NCI-H2081 treated with DMSO at 0.1 percent for 48 hours (cell line): ENCODE measurements at regions not wholly inside any gene's neighbourhood (a gene's known extent, or its start where the extent isn't known, plus 50 kb on each side); places are given as distances from the start of the nearest gene placed in this dataset.
"Not testable (repeated sequence)": the region's sequence is repeated elsewhere in the genome, so short reads cannot be mapped to it uniquely, and the experiment has no call there.

Source experiments
- DNase-seq: peaks from one replicate; lab custom pipeline; 2025; lab: John Stamatoyannopoulos, UW

DNA sequence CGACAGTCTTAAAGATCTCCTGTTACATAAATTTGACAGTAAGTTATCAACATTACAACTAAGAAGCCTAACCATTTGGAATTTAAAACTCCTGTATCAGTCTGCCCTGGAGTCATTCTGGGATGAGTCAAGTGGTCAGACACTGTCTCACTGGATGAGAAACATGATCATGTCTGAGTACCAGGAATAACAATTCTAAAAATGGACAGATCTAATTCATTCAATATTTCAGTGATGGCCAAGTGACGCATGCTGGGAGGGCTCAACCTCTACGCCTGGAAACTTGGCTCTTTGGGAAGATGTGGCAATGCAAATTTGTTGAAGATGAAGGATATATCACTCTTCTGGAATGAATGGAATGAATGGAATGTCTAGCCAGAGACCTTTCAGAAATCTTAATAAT lies 1427.2 kb downstream of the STIM2 start:
- no peak for DNase-seq

- DNase-seq, result no peak
Observed at GRCh38 chr4:28296239-28296638, 1435.6 kb downstream of the STIM2 start.

GRCh38 chr4:28310926-28311325 lies 1450.3 kb downstream of the STIM2 start:
- no peak for DNase-seq

DNA sequence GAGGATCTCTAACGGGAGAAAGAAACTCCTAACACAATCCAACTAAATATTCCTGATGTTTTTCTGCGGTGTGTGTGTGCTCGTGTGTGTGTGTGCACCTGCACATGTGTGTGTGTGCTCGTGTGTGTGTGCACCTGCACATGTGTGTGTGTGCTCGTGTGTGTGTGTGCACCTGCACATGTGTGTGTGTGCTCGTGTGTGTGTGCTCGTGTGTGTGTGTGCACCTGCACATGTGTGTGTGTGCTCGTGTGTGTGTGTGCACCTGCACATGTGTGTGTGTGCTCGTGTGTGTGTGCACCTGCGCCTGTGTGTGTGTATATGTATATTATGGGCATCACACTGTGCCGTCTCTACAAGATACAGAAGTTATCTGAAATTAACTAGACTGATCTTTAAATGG lies 1451.9 kb downstream of the STIM2 start:
- not testable (repeated sequence) for DNase-seq

DNA sequence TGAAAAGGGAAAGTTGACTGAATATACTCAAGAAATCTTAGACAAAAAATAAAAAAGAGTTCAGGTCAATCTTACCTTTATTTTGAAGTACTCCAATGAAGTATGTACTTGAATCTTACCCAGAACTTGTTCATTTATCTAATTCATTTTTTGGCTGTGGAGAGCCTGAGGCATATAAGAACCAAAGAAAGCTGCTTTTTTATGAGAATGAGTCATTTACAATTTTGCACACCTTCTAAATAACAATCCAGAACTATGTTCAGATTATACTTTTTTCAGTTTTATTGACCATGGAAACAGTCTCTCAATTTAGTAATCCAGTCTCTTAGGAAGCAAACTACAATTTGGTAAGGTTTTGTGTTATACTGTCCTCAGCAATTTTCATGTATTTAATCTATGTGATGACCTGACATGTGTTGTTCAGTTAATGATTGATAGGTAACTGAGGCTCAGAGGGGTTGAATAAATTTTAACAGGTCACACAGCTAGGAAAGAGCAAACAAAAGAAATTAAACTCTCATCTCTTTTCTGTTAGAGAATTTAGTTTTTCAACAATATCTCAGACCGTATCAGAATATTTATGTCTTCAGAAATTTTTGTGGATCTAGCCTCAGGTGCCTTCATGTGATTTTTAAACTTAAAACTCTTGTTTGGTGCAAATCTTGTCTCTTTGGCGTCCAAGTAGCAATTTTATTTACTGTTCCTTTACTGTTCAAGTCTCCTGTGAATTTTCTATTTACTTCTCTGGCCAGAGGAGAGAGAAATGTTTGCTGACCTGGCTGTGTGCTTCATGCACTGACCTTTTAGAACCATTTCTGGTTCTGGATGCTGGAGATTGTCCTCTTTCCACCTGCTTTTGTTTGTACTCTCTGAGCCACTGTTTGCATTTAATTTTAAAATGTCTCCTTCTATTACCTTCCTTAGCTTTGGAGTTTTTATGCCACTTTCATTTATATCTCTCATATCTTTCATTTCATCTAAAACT lies 1453.4 kb downstream of the STIM2 start:
- DNase-seq, result no peak

DNA sequence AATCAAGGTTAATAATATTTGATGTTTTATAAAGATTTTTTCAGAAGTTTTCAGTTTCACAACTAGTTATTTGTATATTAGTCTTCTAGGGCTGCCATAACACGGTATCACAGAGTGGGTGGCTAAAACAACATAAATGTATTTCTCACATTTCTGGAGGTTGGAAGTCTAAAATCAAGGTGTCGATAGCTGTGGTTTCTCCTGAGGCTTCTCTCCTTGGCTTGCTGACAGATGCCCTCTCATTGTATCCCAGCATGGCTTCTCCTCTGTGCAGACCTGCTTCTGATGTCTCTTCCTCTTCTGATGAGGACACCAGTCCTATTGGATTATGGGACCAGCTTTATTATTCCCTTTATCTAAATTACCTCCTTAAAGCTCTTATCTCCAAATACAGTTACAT lies 1456.6 kb downstream of the STIM2 start:
- DNase-seq, result no peak

- DNase-seq, result no peak
Observed at GRCh38 chr4:28334249-28334648, 1473.6 kb downstream of the STIM2 start.

DNA sequence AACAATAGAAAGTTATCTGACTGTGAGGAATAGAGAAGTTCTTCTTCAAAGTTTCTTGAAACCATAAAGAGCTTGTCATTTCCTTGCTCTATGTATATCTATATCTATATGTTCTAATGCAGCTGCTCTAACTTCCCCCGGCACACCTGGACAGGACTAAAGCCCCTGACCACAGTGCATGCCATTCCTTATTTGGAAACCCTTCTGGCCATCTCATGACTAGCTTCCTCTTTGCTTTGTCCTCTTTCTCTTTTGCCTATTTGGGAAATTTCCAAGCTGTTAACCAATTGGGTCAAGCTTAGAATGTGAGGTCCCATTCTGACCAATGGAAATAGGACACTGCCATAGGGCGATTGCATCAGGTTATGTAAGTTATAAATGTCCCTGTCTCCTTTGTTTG lies 1481.1 kb downstream of the STIM2 start:
- DNase-seq, result no peak

DNA sequence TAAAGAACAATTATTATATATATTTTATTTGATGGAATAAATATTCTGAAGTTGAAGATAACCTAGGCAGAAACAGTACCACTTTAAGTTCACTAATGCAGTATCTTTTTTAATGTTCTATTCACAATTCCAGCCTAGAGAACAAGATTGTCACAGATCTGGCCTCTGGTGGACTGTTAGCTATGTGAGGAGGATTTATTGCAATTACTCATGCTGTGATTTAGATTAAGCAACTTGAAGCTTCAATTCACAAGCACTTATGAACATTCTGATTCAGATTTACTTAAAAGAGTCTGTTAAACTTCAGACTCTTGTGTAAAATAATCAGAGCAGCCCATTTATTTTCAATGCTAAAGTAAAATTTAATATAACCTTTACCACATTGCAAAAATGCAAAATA lies 1489.8 kb downstream of the STIM2 start:
- no peak for DNase-seq

- DNase-seq, result no peak
Observed at GRCh38 chr4:28351102-28351501, 1490.5 kb downstream of the STIM2 start.

DNA sequence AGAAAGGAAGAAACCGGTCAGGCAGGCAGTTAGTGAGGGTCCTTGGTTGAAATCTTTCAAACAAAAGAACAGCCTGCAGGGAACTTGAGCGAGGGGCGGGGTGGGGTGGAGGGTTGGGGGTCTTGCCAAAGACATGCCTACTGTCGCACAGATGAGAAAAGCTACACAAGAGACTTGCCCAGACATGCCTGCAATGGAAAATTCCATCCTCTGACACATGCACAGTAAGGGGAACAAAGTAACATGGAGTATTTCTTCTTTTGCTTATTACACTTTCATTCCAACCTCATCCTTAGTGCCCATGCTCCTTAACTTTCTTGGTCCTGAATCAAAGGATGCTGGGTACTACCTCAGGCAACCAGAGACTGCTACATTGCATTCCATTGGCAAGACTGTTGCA lies 1491.2 kb downstream of the STIM2 start:
- no peak for DNase-seq

- DNase-seq, result no peak
Observed at GRCh38 chr4:28354880-28355656, 1494.4 kb downstream of the STIM2 start.

DNA sequence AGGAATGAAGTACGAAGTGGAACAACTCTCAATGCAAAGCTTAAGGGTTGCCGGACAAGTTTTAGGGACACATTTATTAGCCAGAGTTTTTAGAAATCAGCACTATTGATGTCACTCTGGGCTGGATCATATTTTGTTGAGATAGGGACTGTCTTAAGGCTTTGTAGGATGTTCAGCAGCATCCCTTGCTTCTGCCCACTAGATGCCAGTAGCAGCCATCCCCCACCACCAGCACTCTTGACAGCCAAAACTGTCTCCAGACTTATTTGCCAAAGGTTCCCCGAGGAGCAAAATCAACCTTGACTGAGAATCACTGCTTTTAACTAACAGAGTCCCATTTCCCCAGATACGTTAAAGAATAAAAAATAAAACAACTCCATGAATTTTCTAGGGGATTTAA lies 1497.3 kb downstream of the STIM2 start:
- no peak for DNase-seq

- DNase-seq, result no peak
Observed at GRCh38 chr4:28358606-28359005, 1498.0 kb downstream of the STIM2 start.

DNA sequence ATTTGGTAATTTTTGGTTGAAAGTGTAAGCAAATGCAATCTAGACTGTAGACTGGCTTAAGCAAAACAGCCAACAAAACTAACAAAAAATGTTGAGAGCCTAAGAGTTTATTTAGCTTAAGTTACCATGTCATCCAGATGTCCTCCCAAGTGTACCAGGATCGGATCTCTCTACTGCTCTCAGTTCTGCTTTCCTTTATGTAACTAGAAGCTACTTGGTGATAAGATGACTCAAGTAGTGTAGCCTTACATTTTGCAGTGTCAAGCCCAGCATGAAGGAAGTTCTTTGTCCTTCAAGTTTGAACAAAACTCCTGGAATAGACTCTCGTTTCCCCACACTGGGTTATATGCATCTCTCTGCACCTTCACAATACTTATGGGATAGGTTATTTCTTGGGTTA lies 1500.0 kb downstream of the STIM2 start:
- no peak for DNase-seq

- DNase-seq, result no peak
Observed at GRCh38 chr4:28362169-28362568, 1501.5 kb downstream of the STIM2 start.

DNA sequence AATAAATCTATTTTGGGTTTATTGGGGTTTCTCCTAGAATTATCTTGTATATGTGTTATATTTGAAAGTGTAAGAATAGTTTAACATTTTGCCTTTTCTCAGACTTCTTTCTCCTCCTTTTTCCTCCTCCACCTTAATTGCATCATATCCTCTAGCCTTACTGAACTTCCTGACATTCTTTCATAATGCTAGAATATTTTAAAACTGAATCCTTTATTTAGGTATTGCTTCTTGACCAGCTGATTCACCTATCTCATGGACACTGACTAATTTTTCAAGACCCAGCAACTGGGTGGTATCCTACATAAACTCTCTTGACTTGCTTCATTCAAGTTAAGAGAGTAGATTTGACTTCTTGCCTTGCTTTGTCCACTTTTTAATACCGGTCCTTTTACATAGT lies 1508.9 kb downstream of the STIM2 start:
- DNase-seq, result no peak

- DNase-seq, result no peak
Observed at GRCh38 chr4:28373191-28373590, 1512.5 kb downstream of the STIM2 start.

- DNase-seq, result no peak
Observed at GRCh38 chr4:28373601-28374000, 1513.0 kb downstream of the STIM2 start.

DNA sequence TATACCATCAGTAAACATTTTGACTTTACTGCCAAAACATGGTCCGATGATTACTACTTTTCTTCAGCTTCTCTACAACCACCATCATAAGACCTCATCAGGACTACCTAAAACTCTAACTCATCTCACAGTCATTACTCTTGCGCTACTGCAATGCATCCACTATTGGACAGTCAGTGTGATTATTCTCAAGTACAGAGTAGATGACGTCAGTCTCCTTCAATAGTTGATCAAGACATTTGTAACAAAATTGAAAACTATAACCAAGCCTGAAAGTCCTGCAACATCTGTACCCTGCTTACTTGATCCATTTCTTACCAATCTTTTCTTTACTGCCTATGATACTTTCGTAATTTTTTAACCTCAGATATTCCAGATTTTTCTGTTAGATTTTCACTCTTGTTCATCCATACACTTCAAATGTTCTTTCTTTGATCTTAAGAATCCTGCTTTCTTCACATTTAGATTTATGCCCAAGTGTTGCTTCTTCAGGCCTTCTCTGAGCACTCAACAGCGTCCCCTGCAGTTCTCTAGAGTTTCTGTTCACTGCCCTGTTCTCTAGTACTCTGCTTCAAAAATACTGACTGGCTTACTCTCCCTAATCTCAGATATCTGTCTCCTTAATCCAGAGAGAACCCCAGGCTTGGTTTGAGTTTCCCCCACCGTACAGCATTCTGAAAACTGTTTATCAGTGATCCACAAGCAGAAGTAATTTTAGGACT lies 1517.6 kb downstream of the STIM2 start:
- no peak for DNase-seq

DNA sequence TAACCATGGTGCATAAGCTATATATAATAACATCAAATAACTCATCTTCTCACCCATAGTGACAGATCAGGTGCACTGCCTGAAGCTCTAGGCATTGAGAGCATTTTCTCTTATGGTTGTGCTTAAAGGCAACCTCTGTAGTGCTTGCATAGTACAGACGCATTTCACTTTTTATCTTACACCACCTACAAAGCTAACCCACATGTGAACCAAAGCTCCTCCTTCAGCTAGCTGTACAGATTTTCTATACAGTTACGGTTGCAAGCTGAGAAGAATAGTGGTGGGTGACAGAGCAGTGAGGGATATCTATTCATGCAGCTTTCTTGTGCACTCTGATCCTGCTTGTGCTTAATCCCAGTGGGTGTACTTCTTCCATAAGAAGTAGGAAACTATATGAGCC lies 1525.2 kb downstream of the STIM2 start:
- DNase-seq, result no peak

DNA sequence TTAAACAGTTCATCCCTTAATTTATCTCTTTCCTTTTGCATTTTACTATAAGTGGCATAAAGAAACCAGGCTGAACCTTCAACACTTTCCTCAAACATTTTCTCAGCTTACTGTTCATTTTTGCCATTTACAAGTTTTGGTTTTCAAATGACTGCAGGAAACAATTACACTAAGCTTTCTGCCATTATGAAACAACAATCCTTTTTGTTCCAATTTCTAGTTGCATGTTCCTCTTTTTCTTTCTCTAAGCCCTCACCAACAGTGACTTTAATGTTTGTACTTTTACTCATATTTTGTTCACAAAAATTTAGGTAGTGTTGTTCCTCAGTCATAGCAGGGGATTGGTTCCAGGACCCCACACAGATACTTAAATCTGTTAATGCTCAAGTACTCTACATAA lies 1526.1 kb downstream of the STIM2 start:
- no peak for DNase-seq

- no peak for DNase-seq
Observed at GRCh38 chr4:28388471-28388870, 1527.8 kb downstream of the STIM2 start.
